Activated CD4-positive, alpha-beta T cell treated with anti-CD3 and anti-CD28 coated beads for 24 hours (primary cell): ENCODE measurements at regions not wholly inside any gene's neighbourhood (a gene's known extent, or its start where the extent isn't known, plus 50 kb on each side); places are given as distances from the start of the nearest gene placed in this dataset.
"Not testable (repeated sequence)": the region's sequence is repeated elsewhere in the genome, so short reads cannot be mapped to it uniquely, and the experiment has no call there.

Source experiments
- DNase-seq, 2 donors: peaks; one replicate each; pipeline ENCODE4 v3.0.0-alpha.2; 2020; ENCODE audit warnings: low read depth in 2 of 2

- DNase-seq: no peak
Measured at GRCh38 chr5:135279328-135279727, 119.7 kb downstream of the MACROH2A1 start.

DNA sequence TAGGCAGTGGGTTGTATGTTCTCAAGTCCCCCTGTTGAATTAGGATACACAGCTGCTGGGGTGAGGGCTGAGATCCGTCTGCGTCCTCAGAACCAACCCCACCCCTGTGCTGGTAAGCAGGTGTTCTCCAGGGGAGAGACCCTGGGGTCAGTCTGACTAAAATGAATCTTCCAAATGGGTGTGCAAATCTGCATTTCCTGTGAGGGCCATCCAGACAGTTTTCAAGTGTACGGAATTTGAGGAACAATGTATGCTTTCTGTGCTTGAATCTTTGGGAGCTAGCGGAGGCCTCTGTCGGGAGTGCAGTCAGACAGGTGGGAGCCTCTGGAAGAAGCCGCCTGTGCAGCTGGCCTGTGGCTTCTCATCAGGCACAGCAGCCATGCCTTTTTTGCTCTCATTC is 122.9 kb downstream of the MACROH2A1 start:
- no peak for DNase-seq

DNA sequence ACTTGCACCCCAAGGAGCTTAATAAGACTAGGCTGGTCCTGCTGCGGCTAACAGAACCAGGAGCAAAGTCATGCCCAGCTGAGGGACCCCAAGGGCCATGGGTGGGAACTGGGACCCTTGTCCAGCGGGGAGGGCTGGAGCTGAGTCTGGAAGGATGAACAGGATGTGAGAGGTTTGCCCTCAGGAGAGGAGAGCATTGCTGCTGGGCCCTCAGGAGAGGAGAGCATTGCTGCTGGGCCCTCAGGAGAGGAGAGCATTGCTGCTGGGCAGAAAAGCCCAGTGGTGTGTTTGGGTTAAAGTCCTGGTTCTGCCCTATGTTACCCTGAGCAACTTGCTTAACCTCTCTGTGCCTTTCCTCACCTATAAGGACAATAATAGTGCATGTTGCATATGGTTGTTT is 125.8 kb downstream of the MACROH2A1 start:
- DNase-seq: no peak

- no peak for DNase-seq
Measured at GRCh38 chr5:135272311-135272805, 126.7 kb downstream of the MACROH2A1 start.

DNA sequence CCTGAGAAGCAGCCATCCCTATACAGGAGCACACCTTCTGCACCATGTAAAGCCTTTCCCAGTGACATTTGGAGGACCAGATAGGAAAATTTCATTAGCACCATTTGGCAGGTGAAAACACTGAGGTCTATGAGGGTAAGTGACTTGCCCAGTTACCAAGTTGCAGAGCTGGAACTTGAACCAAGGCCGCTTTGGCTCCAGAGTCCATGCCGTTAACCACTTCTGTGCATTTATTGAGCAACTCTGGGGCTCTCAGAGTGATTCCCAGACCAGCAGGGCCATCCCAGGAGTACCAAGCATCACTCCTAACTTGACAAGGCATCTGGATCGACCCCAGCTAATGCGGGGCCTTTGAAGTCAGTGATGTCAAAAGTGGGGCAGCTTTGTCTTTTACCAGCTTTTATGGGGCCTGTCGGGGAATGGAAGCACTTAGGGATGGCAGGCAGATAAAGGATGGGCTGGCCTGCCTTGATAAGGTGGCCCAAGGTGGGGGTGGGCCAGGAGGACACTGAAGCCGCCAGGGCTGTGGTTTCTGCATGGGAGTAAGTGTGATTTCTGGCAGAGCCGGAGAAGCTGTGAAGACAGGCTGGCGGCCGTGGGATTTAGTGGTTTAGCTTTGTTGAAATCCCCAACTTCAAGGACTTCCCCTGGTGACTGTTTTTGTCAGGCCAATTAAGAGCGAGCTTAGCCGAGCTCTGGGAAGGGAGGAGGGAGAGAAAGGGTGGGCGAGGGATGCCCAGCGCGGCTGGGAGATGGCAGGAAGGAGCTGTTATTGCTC is 127.3 kb downstream of the MACROH2A1 start:
- DNase-seq: no peak

- no peak for DNase-seq
Measured at GRCh38 chr5:135269931-135270421, 129.1 kb downstream of the MACROH2A1 start.

DNA sequence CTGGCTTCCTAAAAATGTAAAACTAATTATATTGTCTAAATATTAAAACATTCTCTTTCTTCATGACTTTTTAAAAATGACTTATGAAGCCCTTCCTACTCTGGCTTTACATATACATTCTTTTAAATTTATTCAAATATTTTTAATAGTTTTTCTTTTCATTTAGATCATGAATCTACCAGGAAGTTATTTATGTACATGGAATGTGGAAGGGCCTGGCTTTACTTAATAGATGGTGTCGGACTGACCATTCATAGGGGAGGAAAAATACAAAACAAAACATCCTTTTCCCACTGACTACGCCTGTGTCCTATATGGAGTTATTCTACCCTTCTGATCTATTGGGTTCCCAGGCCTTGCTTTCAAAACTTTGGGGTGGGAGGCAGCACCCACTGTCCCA is 129.8 kb downstream of the MACROH2A1 start:
- DNase-seq: no peak

DNA sequence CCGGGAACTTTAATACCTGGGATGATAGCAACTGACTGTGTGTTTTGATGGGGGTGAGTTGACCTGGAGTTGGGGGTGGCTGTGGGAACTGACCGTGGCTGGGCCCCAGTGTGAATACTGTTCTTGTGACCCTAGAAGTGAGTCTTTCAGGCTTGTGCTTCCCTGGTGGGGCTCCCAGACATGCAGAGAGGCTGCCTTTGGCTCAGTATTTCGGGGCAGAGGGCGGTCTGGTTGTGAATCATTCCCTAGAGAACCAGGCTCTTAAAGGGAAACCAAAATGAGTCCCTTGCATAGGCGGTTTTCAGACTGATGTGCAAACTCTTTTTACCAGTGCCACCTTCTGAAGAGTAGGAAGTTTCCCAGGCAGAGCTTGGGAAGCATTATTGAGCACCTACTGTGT is 132.1 kb downstream of the MACROH2A1 start:
- DNase-seq: no peak

GRCh38 chr5:135266303-135266635 is 132.8 kb downstream of the MACROH2A1 start:
- no peak for DNase-seq

GRCh38 chr5:135265497-135266302 is 133.3 kb downstream of the MACROH2A1 start:
- no peak for DNase-seq

- no peak for DNase-seq
Measured at GRCh38 chr5:135264451-135265440, 134.3 kb downstream of the MACROH2A1 start.

GRCh38 chr5:135263022-135263668 is 135.9 kb downstream of the MACROH2A1 start:
- no peak for DNase-seq

DNA sequence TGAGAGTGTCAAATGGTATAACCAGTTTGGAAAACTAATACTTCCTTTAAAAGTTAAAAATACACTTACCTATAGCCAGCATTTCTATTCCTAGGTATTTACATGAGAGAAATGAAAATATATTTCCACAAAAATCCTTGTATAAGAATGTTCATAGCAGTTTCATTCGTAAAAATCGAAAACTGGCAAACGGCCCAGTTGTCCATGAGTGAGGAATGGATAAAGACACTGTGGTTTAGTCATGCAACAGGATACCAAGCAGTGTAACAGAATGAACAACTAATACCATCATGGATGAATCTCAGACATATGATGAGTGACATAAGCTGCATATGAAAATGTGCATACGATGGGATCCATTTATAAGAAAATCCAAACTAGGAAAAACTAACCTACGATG is 136.7 kb downstream of the MACROH2A1 start:
- DNase-seq: no peak

DNA sequence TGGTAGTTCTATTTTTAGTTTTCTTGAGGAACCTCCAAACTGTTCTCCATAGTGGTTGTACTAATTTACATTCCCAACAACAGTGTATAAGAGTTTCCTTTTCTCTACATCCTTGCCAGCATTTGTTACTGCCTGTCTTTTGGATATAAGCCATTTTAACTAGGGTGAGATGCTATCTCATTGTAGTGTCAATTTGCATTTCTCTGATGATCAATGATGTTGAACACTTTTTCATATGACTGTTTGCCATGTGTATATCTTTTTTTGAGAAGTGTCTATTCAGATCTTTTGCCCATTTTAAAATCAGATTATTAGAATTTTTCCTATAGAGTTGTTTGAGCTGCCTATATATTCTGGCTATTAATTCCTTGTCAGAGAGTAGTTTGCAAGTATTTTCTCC is 138.9 kb downstream of the MACROH2A1 start:
- DNase-seq: not testable (repeated sequence)

DNA sequence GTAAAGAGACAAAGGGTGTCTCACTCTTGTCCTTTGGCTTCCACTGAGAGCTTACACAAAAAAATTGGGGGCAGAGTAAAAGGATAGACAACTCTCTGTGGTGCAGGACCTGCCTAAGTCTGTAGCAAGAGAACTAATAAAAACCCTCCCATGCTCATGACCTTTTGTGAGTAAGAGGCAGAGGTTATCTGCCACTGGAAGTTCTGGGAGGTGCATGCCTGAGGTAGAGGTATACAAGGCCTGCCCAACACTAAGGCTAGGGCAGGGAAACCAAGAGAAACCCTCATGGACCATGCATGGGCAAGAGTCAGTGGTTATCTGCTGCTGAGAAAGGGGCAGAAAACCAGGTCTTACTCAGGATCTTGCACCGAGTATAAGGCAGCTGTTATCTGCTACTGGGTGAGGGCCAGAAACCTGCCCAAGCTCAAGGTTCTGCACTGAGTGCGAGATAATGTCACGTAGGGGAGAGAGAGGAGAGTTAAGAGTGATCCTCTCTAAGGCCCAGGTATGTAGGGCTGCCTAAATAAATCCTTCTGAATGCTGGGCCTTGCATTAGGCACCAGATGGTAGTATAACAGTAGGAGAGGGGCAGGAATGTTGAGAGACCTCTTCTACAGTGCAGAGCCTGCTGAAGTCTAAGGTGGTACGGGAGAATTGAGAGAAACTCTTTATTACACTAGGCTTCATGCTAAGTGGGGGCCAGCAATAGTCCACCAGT is 143.4 kb downstream of the MACROH2A1 start:
- no peak for DNase-seq

GRCh38 chr5:135254183-135254582 is 144.8 kb downstream of the MACROH2A1 start:
- no peak for DNase-seq

DNA sequence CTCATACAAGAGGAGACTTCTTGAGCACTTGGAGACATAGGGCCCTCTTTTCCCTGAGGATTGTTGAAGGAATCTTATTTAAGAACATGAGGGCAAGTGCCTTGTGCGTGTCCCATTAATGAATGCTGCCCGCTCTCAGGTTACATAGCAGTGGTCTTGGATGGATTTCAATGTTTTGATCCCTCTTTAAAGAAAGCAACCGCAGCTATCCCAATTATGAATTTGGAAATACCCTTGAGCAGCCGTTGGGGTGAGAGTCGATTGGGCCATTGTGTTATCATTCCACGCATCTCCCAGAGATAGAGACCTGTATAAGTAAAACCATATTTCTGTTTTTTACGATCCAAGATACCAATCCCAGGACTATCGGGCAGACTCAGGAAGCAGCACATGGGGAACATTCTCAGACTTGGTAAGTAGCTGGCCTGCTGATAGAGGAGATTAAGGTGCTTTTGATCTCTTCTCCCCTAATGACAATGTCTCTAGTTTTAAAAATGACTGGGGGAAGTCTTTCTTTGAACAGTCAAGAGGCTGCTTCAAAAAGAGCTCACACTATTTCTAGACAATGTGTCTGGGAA is 145.3 kb downstream of the MACROH2A1 start:
- no peak for DNase-seq

GRCh38 chr5:135251093-135251492 is 147.9 kb downstream of the MACROH2A1 start:
- DNase-seq: no peak

DNA sequence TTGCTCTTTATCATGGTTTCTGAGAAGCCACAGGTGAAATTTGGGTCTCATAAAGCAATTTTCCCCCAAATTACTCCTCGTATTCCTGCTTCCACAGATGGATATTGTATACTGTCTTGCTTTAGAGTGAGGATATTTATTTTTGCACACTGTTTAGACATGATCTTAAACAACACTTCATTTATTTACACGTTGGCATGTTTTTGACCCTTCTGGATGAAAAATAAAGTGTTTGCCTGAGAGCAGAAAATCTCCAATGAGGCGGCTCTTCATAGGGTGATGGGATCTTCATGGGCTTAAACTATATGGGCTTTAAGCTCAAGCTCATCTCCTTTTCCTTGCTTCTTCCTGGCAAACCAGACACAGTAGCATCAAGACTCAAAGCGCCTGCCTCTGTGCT is 148.4 kb downstream of the MACROH2A1 start:
- DNase-seq: no peak

- DNase-seq: no peak
Measured at GRCh38 chr5:135249658-135250057, 149.4 kb downstream of the MACROH2A1 start.
